ENCODE measurements at regions not wholly inside any gene's neighbourhood (a gene's known extent, or its start where the extent isn't known, plus 50 kb on each side); places are given as distances from the start of the nearest gene placed in this dataset.
"Not testable (repeated sequence)": the region's sequence is repeated elsewhere in the genome, so short reads cannot be mapped to it uniquely, and the experiment has no call there.

GRCh38 chr4:1532549-1533395 is 126.5 kb upstream of the NKX1-1 start:
- WGBS, 10 experiments: 40 to 93% (median 89%) methylated on average over 1 to 6 of the region's 44 CpGs; no CpG with 5 or more reads in 6 of the 10 experiments
- H3K27ac ChIP-seq: peak overlapping the region in 1 of 2 donors; percentile 52
- no peak overlapping the region for H3K4me3 ChIP-seq
- ATAC-seq (replicated peaks in 6 of 8): peak in 4 of 8 experiments; percentile 23 to 34 (median 24)
- in situ Hi-C loops (cut with MboI; ENCODE audit: low pct_unique_long_range_greater_than_20kb in 2 of 9, low sequenced_read_pairs in 9 of 9, unreplicated experiment in 9 of 9): no loop called here
- H3K4me1 ChIP-seq (replicated peaks in 1 of 2): peaks cover 31 to 52% of the 10 kb centered on the region in 2 donors

- whole genome bisulfite sequencing, 10 experiments: 0 to 83% (median 65%) methylated on average over 1 to 9 of the region's 22 CpGs; no CpG with 5 or more reads in 5 of the 10 experiments
- H3K27ac ChIP-seq: no peak overlapping the region
- no peak overlapping the region for H3K4me3 ChIP-seq
- in situ Hi-C loops (cut with MboI; ENCODE audit: low pct_unique_long_range_greater_than_20kb in 2 of 9, low sequenced_read_pairs in 9 of 9, unreplicated experiment in 9 of 9): no loop called here
- H3K4me1 ChIP-seq (replicated peaks in 1 of 2): peaks cover 31 to 52% of the 10 kb centered on the region in 2 donors
- ATAC-seq (replicated peaks in 6 of 8): no peak
Observed at GRCh38 chr4:1531683-1532548, 125.7 kb upstream of the NKX1-1 start.

- 58 to 95% (median 80%) methylated on average over 1 to 11 of the region's 13 CpGs; no CpG with 5 or more reads in 5 of the 10 experiments for WGBS, 10 experiments
- Histone ChIP-seq H3K4me3 (no peak overlapping the region), H3K27ac (no peak overlapping the region), H3K4me1 (replicated peaks in 1 of 2) (peaks cover 30 to 38% of the 10 kb centered on the region in 2 donors)
- no peak for ATAC-seq (replicated peaks in 6 of 8)
- in situ Hi-C loops (cut with MboI; ENCODE audit: low pct_unique_long_range_greater_than_20kb in 2 of 9, low sequenced_read_pairs in 9 of 9, unreplicated experiment in 9 of 9): no loop called here
Observed at GRCh38 chr4:1530356-1530755, 124.1 kb upstream of the NKX1-1 start.

GRCh38 chr4:1524761-1525160 is 118.5 kb upstream of the NKX1-1 start:
- 49 to 100% (median 88%) methylated on average over 1 to 6 of the region's 6 CpGs; no CpG with 5 or more reads in 5 of the 10 experiments for WGBS, 10 experiments
- in situ Hi-C loops (cut with MboI; ENCODE audit: low pct_unique_long_range_greater_than_20kb in 2 of 9, low sequenced_read_pairs in 9 of 9, unreplicated experiment in 9 of 9): no loop called here
- H3K27ac ChIP-seq: no peak overlapping the region
- no peak overlapping the region for H3K4me3 ChIP-seq
- ATAC-seq (replicated peaks in 6 of 8): no peak
- H3K4me1 ChIP-seq (replicated peaks in 1 of 2): peaks cover 5 to 20% of the 10 kb centered on the region in 2 donors

GRCh38 chr4:1523907-1524636 is 117.8 kb upstream of the NKX1-1 start:
- Histone ChIP-seq H3K4me3 (no peak overlapping the region), H3K4me1 (replicated peaks in 1 of 2) (peaks cover 12 to 27% of the 10 kb centered on the region in 2 donors), H3K27ac (no peak overlapping the region)
- in situ Hi-C loops (cut with MboI; ENCODE audit: low pct_unique_long_range_greater_than_20kb in 2 of 9, low sequenced_read_pairs in 9 of 9, unreplicated experiment in 9 of 9): no loop called here
- peak in 2 of 8 experiments; percentile 22 to 25 for ATAC-seq (replicated peaks in 6 of 8)
- 0 to 76% (median 62%) methylated on average over 1 to 21 of the region's 24 CpGs; no CpG with 5 or more reads in 5 of the 10 experiments for WGBS, 10 experiments

- no peak overlapping the region for H3K4me3 ChIP-seq
- WGBS, 10 experiments: 0 to 79% (median 38%) methylated on average over 1 to 2 of the region's 4 CpGs; no CpG with 5 or more reads in 4 of the 10 experiments
- peaks cover 13 to 33% of the 10 kb centered on the region in 2 donors for H3K4me1 ChIP-seq (replicated peaks in 1 of 2)
- in situ Hi-C loops (cut with MboI; ENCODE audit: low pct_unique_long_range_greater_than_20kb in 2 of 9, low sequenced_read_pairs in 9 of 9, unreplicated experiment in 9 of 9): no loop called here
- ATAC-seq (replicated peaks in 6 of 8): no peak
- no peak overlapping the region for H3K27ac ChIP-seq
Observed at GRCh38 chr4:1523506-1523905, 117.3 kb upstream of the NKX1-1 start.

- no peak overlapping the region for H3K4me3 ChIP-seq
- H3K27ac ChIP-seq: no peak overlapping the region
- ATAC-seq (replicated peaks in 6 of 8): no peak
- in situ Hi-C loops (cut with MboI; ENCODE audit: low pct_unique_long_range_greater_than_20kb in 2 of 9, low sequenced_read_pairs in 9 of 9, unreplicated experiment in 9 of 9): no loop called here
- WGBS, 10 experiments: 52 to 80% methylated on average over 2 of the region's 5 CpGs; no CpG with 5 or more reads in 8 of the 10 experiments
- H3K4me1 ChIP-seq (replicated peaks in 1 of 2): peaks cover 13 to 33% of the 10 kb centered on the region in 2 donors
Observed at GRCh38 chr4:1523033-1523432, 116.8 kb upstream of the NKX1-1 start.

- Histone ChIP-seq H3K27ac (no peak overlapping the region), H3K4me3 (no peak overlapping the region), H3K4me1 (replicated peaks in 1 of 2) (peaks cover 13 to 33% of the 10 kb centered on the region in 2 donors)
- in situ Hi-C loops (cut with MboI; ENCODE audit: low pct_unique_long_range_greater_than_20kb in 2 of 9, low sequenced_read_pairs in 9 of 9, unreplicated experiment in 9 of 9): no loop called here
- no peak for ATAC-seq (replicated peaks in 6 of 8)
- 40 to 100% (median 96%) methylated on average over 1 to 3 of the region's 6 CpGs; no CpG with 5 or more reads in 6 of the 10 experiments for WGBS, 10 experiments
Observed at GRCh38 chr4:1522606-1523005, 116.4 kb upstream of the NKX1-1 start.

GRCh38 chr4:1521821-1522361 is 115.6 kb upstream of the NKX1-1 start:
- in situ Hi-C loops (cut with MboI; ENCODE audit: low pct_unique_long_range_greater_than_20kb in 2 of 9, low sequenced_read_pairs in 9 of 9, unreplicated experiment in 9 of 9): no loop called here
- Histone ChIP-seq H3K27ac (peak overlapping the region in 1 of 2 donors; percentile 37), H3K4me1 (replicated peaks in 1 of 2) (peaks cover 13 to 33% of the 10 kb centered on the region in 2 donors), H3K4me3 (no peak overlapping the region)
- ATAC-seq (replicated peaks in 6 of 8): no peak
- 78 to 100% (median 80%) methylated on average over 1 to 4 of the region's 19 CpGs; no CpG with 5 or more reads in 7 of the 10 experiments for WGBS, 10 experiments

GRCh38 chr4:1520795-1521576 is 114.7 kb upstream of the NKX1-1 start:
- in situ Hi-C loops (cut with MboI; ENCODE audit: low pct_unique_long_range_greater_than_20kb in 2 of 9, low sequenced_read_pairs in 9 of 9, unreplicated experiment in 9 of 9): not testable (repeated sequence)
- peak overlapping the region in 1 of 5 donors; percentile 11 for H3K4me3 ChIP-seq
- WGBS, 10 experiments: 0 to 40% (median 7%) methylated on average over 2 to 12 of the region's 79 CpGs; no CpG with 5 or more reads in 4 of the 10 experiments
- peaks cover 13 to 41% of the 10 kb centered on the region in 2 donors for H3K4me1 ChIP-seq (replicated peaks in 1 of 2)
- peak in 7 of 8 experiments; percentile 61 to 90 (median 85) for ATAC-seq (replicated peaks in 6 of 8)
- H3K27ac ChIP-seq: peak overlapping the region in 1 of 2 donors; percentile 37

- H3K4me3 ChIP-seq: peak overlapping the region in 1 of 5 donors; percentile 12
- peak in 5 of 8 experiments; percentile 31 to 68 (median 48) for ATAC-seq (replicated peaks in 6 of 8)
- in situ Hi-C loops (cut with MboI; ENCODE audit: low pct_unique_long_range_greater_than_20kb in 2 of 9, low sequenced_read_pairs in 9 of 9, unreplicated experiment in 9 of 9): no loop called here
- H3K27ac ChIP-seq: peak overlapping the region; percentile 41 to 88
- 33 to 100% (median 74%) methylated on average over 1 to 7 of the region's 58 CpGs; no CpG with 5 or more reads in 4 of the 10 experiments for WGBS, 10 experiments
- H3K4me1 ChIP-seq (replicated peaks in 1 of 2): peaks cover 13 to 47% of the 10 kb centered on the region in 2 donors
Observed at GRCh38 chr4:1519787-1520661, 113.8 kb upstream of the NKX1-1 start.

Measured in motor neuron (in vitro differentiated cells).